WERI-Rb-1 (cell line): ENCODE measurements at regions not wholly inside any gene's neighbourhood (a gene's known extent, or its start where the extent isn't known, plus 50 kb on each side); places are given as distances from the start of the nearest gene placed in this dataset.

Experiments used
- DNase-seq: peaks from one replicate; pipeline ENCODE4 v3.0.0-alpha.2; 2020
- H3K27ac ChIP-seq: fragments of 250-450 bp; sonication (Bioruptor Pico); 2 replicates; pipeline ENCODE4 v1.5.1; 2020; ENCODE audit warnings: mild to moderate bottlenecking, moderate library complexity
- H3K27me3 ChIP-seq: fragments of 250-450 bp; sonication (Bioruptor Pico); 2 replicates; pipeline ENCODE4 v1.5.1; 2021; ENCODE audit warnings: mild to moderate bottlenecking, low read depth, moderate library complexity; ENCODE audit not compliant: insufficient read depth, severe bottlenecking
- H3K36me3 ChIP-seq: fragments of 250-450 bp; sonication (Bioruptor Pico); 2 replicates; pipeline ENCODE4 v1.5.1; 2020; ENCODE audit warnings: mild to moderate bottlenecking, moderate library complexity
- H3K4me3 ChIP-seq: 2 replicates; pipeline ENCODE4 v1.5.1; 2011; ENCODE audit warnings: low read depth, mild to moderate bottlenecking, control low read depth, low read length
- H3K9me3 ChIP-seq: fragments of 250-450 bp; sonication (Bioruptor Pico); 2 replicates; pipeline ENCODE4 v1.5.1; 2021; ENCODE audit warnings: mild to moderate bottlenecking, moderate library complexity; ENCODE audit not compliant: severe bottlenecking
- TF ChIP-seq, protein P1 (sequence below): IDR thresholded peaks from 2 replicates; pipeline ENCODE4 v1.5.1; 2011; ENCODE audit warnings: low read depth, mild to moderate bottlenecking, control low read depth, inconsistent platforms, low read length

DNA sequence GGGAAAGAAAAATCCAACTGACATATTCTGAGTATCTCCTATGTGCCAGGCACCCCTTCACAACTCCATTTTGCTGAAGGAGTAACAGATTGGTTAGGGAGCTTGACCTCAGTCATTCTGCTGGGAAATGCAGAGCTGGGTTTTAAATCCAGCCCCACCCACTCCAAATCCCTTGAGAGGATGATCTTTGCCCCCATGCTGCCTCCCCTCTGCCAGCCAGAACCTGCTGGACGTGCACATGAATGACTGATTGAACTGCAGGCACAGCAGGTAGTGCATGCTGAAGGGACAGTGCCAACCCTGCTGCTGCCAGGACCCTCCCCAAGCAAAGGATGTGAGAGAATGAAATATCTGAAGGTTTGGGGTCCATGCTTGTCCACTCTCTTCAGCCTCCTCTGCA is 340.9 kb downstream of the BUD13 start:
- Histone ChIP-seq H3K27ac (peak overlapping the region; percentile 48), H3K36me3 (no peaks in the 10 kb centered on the region), H3K27me3 (no peaks in the 10 kb centered on the region), H3K9me3 (no peaks in the 10 kb centered on the region), H3K4me3 (no peak overlapping the region)
- peak; percentile 69 for DNase-seq
- TF ChIP-seq, protein P1, sequence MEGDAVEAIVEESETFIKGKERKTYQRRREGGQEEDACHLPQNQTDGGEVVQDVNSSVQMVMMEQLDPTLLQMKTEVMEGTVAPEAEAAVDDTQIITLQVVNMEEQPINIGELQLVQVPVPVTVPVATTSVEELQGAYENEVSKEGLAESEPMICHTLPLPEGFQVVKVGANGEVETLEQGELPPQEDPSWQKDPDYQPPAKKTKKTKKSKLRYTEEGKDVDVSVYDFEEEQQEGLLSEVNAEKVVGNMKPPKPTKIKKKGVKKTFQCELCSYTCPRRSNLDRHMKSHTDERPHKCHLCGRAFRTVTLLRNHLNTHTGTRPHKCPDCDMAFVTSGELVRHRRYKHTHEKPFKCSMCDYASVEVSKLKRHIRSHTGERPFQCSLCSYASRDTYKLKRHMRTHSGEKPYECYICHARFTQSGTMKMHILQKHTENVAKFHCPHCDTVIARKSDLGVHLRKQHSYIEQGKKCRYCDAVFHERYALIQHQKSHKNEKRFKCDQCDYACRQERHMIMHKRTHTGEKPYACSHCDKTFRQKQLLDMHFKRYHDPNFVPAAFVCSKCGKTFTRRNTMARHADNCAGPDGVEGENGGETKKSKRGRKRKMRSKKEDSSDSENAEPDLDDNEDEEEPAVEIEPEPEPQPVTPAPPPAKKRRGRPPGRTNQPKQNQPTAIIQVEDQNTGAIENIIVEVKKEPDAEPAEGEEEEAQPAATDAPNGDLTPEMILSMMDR = no peak

DNA sequence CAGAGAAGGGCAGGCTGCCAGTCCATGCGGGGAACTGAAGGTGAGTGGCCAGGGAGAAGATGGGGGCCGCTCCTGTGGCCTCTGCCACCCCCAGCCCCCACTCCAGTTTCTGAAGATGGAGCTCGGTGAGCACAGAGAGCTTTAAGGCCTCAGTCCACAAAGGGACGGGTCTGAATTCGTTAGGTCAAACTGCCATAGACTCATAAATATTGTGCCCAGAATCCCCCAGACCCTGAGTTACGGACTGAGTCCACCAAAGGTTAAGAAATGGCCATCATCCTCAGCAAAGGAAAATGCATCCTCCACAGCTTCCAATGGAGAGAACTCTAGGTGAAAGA is 344.2 kb downstream of the BUD13 start:
- Histone ChIP-seq H3K4me3 (no peak overlapping the region), H3K36me3 (no peaks in the 10 kb centered on the region), H3K27ac (no peak overlapping the region), H3K27me3 (no peaks in the 10 kb centered on the region), H3K9me3 (no peaks in the 10 kb centered on the region)
- TF ChIP-seq, protein P1 = no peak
- no peak for DNase-seq

DNA sequence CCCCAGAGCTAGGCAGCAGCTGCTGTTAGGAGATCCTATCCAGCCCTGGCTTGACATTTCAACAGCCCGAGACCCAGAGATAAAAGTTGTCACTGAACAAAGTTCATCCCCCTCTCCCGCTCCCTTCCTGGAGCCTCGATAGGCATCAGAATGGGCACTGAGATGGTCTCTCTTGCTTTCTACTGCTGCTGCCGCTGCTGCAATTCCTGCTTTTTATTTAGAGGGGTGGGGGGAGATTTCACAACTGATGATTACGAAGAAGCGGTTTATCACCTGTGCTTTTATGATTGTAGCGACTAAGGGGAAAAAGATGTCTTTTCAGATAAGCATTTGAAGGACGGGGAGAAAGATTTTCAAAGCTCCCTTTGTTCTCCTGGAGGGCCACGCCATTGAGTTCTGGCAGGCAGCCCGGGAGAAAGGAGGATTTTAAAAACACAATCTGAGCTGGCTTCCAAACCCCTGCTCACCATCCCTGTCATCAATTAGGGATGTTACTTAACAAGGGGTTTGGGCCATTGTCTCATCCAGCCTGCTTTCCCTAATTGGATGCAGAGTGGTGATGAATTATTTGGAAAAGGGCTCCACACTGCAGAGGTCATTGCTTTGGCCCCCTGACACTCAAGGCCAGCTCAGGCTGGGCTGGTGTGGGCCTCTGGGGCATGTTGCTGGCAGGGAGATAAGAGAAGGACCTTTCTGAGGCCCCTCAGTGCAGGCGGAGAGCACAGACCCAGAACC is 344.7 kb downstream of the BUD13 start:
- H3K27me3 ChIP-seq = no peaks in the 10 kb centered on the region
- H3K9me3 ChIP-seq = no peaks in the 10 kb centered on the region
- DNase-seq = no peak
- no peaks in the 10 kb centered on the region for H3K36me3 ChIP-seq
- H3K4me3 ChIP-seq = no peak overlapping the region
- H3K27ac ChIP-seq = peak overlapping the region; percentile 22; the same call in 1 of the 2 replicates
- TF ChIP-seq, protein P1 = no peak

DNA sequence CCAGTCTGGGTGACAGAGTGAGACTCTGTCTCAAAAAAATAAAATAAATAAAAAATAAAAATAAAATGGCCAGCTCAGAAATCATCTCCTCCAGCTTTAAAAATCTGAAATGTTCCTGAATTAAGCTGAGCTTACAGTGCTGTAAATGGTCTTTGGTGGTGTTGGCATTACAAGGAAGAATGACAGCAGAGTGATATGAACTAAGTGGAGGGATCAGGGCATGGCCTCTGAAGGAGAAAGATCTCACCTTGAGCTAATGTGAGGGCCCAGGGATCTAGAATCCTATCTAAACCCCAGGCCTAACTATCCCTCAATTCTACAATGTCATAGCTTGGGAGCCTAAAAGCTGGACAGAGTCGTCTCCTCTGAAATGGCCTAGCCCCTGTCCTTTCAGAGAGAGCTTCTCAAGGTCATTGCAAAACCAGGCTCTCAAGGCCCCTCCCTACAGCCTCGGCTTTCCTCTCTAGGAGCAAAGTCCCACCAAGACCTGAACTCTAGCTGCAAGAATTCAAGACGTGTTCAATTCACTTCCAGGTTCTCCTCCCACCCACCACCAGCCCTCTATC is 345.4 kb downstream of the BUD13 start:
- TF ChIP-seq, protein P1 = no peak
- H3K4me3 ChIP-seq = no peak overlapping the region
- no peaks in the 10 kb centered on the region for H3K36me3 ChIP-seq
- H3K27me3 ChIP-seq = no peaks in the 10 kb centered on the region
- peak overlapping the region; percentile 22; the same call in 1 of the 2 replicates for H3K27ac ChIP-seq
- no peaks in the 10 kb centered on the region for H3K9me3 ChIP-seq
- no peak for DNase-seq

DNA sequence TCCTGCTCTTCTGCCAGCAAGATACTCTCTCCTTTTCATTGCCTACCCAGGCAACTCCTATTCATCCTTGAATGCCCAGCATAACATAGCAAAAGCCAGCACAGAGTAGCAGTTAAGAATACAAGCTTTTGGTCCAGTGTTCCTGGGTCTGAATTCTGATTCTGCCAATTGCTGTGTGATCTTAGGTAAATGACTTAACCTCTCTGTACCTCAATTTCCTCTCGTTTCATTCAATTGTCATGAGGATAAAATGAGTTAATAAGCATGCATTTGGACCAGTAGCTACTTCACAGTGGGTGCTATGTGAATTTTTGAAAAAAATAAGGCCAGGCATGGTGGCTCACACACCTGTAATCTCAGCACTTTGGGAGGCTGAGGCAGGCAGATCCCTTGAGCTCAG is 346.0 kb downstream of the BUD13 start:
- TF ChIP-seq, protein P1 = no peak
- Histone ChIP-seq H3K4me3 (no peak overlapping the region), H3K27me3 (no peaks in the 10 kb centered on the region), H3K9me3 (no peaks in the 10 kb centered on the region), H3K36me3 (no peaks in the 10 kb centered on the region), H3K27ac (no peak overlapping the region)
- DNase-seq = no peak
